ENCODE measurements at regions not wholly inside any gene's neighbourhood (a gene's known extent, or its start where the extent isn't known, plus 50 kb on each side); places are given as distances from the start of the nearest gene placed in this dataset.
"Not testable (repeated sequence)": the region's sequence is repeated elsewhere in the genome, so short reads cannot be mapped to it uniquely, and the experiment has no call there.

- H3K4me3 ChIP-seq, result no peak overlapping the region
Observed at GRCh38 chr18:43341014-43341413, 63.7 kb upstream of the SYT4 start.

GRCh38 chr18:43350176-43350575, 72.9 kb upstream of the SYT4 start:
- DNase-seq, result no peak
- intact Hi-C loops (cut with DNase I), result no loop called here
- Histone ChIP-seq H3K4me1 (ENCODE audit: insufficient read depth) (no peaks in the 10 kb centered on the region), H3K27ac (no peak overlapping the region), H3K4me3 (no peak overlapping the region), H3K9me3 (no peaks in the 10 kb centered on the region), H3K27me3 (no peaks in the 10 kb centered on the region), H3K36me3 (no peaks in the 10 kb centered on the region)
- WGBS, 3 donors, result 17 to 53% (median 24%) methylated on average over 1 of the region's 1 CpG
- TF ChIP-seq EP300 (IDR thresholded peaks at IDR 0.05) (no peak), CTCF (IDR thresholded peaks at IDR 0.05) (no peak), POLR2A (IDR thresholded peaks at IDR 0.05) (no peak)

More at GRCh38 chr18:43341014-43341413, 63.7 kb upstream of the SYT4 start:
- Histone ChIP-seq H3K36me3 (no peaks in the 10 kb centered on the region), H3K4me1 (ENCODE audit: insufficient read depth) (no peaks in the 10 kb centered on the region), H3K9me3 (no peaks in the 10 kb centered on the region), H3K27ac (no peak overlapping the region), H3K27me3 (no peaks in the 10 kb centered on the region)
- no peak for TF ChIP-seq CTCF (IDR thresholded peaks at IDR 0.05)
- no peak for TF ChIP-seq POLR2A (IDR thresholded peaks at IDR 0.05)
- no peak for TF ChIP-seq EP300 (IDR thresholded peaks at IDR 0.05)
- WGBS, 3 donors, result 42 to 66% (median 60%) methylated on average over 3 of the region's 3 CpGs
- no peak for DNase-seq
- intact Hi-C loops (cut with DNase I), result no loop called here

GRCh38 chr18:43364535-43364934, 87.2 kb upstream of the SYT4 start:
- Histone ChIP-seq H3K4me3 (no peak overlapping the region), H3K27ac (no peak overlapping the region), H3K27me3 (no peaks in the 10 kb centered on the region), H3K4me1 (ENCODE audit: insufficient read depth) (no peaks in the 10 kb centered on the region), H3K9me3 (no peaks in the 10 kb centered on the region), H3K36me3 (no peaks in the 10 kb centered on the region)
- TF ChIP-seq CTCF (IDR thresholded peaks at IDR 0.05), result no peak
- TF ChIP-seq EP300 (IDR thresholded peaks at IDR 0.05), result no peak
- TF ChIP-seq POLR2A (IDR thresholded peaks at IDR 0.05), result no peak
- intact Hi-C loops (cut with DNase I), result no loop called here
- no peak for DNase-seq

GRCh38 chr18:43367895-43368294, 90.6 kb upstream of the SYT4 start:
- Histone ChIP-seq H3K9me3 (no peaks in the 10 kb centered on the region), H3K4me1 (ENCODE audit: insufficient read depth) (no peaks in the 10 kb centered on the region), H3K27ac (no peak overlapping the region), H3K36me3 (no peaks in the 10 kb centered on the region), H3K27me3 (no peaks in the 10 kb centered on the region), H3K4me3 (no peak overlapping the region)
- 65 to 82% (median 74%) methylated on average over 2 of the region's 2 CpGs for WGBS, 3 donors
- no peak for DNase-seq
- no peak for TF ChIP-seq EP300 (IDR thresholded peaks at IDR 0.05)
- TF ChIP-seq CTCF (IDR thresholded peaks at IDR 0.05), result no peak
- TF ChIP-seq POLR2A (IDR thresholded peaks at IDR 0.05), result no peak
- intact Hi-C loops (cut with DNase I), result no loop called here

GRCh38 chr18:43369311-43369710, 92.0 kb upstream of the SYT4 start:
- H3K4me1 ChIP-seq (ENCODE audit: insufficient read depth); H3K4me3 ChIP-seq; H3K9me3 ChIP-seq; H3K27ac ChIP-seq; H3K36me3 ChIP-seq; intact Hi-C loops (cut with DNase I); H3K27me3 ChIP-seq; DNase-seq: not testable (repeated sequence)
- WGBS, 3 donors, result 90 to 96% (median 94%) methylated on average over 5 of the region's 5 CpGs
